ENCODE measurements at regions not wholly inside any gene's neighbourhood (a gene's known extent, or its start where the extent isn't known, plus 50 kb on each side); places are given as distances from the start of the nearest gene placed in this dataset.

DNA sequence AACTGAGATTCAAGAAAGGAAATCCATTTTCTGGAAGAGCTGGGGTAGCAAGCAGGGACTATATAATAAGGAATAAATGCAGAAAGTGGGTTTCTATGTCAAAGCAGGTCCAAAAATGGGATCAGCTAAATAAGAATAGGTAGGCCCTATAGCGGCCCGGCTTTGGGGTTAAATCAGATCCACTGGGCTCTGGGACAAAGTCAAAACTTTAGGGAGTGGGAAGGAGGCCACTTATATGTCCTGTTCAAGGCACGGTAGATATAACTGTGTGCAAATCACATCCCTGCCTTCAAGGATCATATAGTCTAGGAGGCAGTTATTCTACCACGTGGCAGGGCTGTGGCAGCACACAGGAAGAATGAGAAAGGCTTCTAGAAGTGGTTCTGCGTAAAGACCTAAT, 191.4 kb upstream of the CDYL start:
- no peak for DNase-seq

- no peak for DNase-seq
Measured at GRCh38 chr6:4582506-4583417, 193.4 kb upstream of the CDYL start.

GRCh38 chr6:4581468-4582385, 194.5 kb upstream of the CDYL start:
- DNase-seq = no peak

GRCh38 chr6:4580361-4580760, 195.8 kb upstream of the CDYL start:
- no peak for DNase-seq

DNA sequence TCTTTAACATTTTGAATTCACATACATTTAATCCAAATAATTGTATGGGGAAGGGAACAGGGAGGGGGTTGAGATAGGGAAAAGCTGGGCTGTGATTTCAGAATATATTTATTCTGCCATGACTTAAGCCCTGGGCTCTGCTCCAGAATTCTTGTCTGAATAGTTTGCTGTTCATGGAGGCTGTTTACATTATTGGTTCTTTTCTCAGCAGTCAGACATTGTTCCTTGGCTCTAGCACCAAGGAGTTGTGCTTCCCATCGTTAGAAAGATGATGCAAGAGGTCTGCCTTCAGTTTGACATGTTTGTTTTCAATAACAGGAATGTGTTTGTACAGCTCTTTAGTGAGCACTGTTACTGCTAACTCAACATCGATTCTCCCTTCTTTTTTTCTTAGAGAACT, 198.8 kb upstream of the CDYL start:
- DNase-seq = no peak

GRCh38 chr6:4575714-4576113, 200.5 kb upstream of the CDYL start:
- no peak for DNase-seq

- DNase-seq = no peak
Measured at GRCh38 chr6:4574007-4574406, 202.2 kb upstream of the CDYL start.

- no peak for DNase-seq
Measured at GRCh38 chr6:4571011-4571410, 205.2 kb upstream of the CDYL start.

DNA sequence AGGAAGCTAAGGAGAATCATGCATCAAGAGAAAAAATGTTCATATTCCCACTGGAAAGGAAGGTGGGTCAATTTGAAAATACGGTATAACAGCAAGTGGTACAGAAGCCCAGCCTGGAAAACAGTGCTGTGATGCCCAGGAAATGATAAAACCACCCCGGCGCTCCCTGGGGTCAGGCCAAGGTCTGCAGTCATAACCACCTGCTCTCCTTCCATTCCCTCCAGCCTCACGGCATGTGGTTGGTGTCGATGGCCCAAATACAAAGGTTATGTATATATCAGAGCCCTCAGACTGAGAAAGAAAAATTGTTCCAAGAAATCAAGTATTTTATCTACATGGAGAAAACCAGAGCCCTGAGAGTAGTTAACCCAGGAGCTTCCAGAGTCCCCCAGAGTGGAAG, 208.1 kb upstream of the CDYL start:
- DNase-seq = no peak

DNA sequence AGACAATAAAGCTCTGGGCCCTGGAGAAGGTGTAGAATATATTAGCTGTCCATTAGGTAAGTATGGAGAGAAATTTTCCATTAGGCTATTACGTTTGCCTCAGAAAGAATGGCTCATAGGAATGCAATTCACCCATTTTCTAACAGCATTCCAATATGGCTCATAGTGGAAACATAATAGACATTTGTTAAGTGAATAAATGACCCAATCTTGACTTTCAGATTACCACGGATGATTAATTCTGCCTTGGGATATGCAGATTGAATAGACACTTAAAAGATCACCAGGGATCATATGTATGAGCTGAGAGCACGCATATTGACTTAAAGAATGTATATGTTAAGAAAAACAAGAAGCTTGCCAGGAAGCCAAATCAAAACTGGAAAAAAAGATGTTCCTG, 209.1 kb upstream of the CDYL start:
- no peak for DNase-seq

- no peak for DNase-seq
Measured at GRCh38 chr6:4565301-4566250, 210.6 kb upstream of the CDYL start.

DNA sequence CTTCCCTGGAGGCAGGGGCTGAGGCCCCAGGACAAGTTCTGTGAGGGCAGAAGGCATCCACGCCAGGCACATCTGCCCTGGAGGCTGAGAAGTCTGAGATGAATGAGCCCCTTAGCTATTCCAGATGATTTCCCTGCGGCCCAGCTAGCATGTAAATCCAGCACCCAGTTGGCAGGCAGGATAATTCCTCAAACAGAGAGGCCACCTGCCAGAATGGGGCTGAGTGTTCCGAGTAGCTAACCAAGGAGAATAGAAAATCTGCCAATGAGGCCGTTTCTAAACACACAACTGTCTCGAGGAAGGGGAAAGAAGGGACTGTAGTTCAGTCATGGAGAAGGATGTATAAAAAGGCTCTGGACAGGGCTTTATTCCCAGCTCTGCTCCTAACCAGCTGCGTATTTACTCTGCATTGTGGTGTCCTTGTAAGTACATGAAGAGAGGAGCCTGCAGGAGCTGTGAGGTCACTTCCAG, 211.4 kb upstream of the CDYL start:
- no peak for DNase-seq

DNA sequence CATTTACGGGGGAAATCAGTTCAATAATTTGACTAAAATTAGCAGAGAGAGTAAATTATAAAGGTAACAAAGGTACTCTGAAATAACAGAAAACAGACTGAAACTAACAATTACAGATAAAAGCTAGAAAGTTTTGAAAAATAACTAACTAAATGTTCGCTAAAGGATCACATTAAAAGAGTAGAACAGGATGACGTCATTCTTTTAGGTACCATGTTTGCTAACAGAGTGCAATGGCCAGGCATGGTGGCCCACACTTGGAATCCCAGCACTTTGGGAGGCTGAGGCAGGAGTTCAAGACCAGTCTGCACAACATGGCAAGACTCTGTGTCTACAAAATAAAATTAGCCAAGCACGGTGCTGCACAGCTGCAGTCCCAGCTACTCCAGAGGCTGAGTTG, 212.3 kb upstream of the CDYL start:
- DNase-seq = no peak

DNA sequence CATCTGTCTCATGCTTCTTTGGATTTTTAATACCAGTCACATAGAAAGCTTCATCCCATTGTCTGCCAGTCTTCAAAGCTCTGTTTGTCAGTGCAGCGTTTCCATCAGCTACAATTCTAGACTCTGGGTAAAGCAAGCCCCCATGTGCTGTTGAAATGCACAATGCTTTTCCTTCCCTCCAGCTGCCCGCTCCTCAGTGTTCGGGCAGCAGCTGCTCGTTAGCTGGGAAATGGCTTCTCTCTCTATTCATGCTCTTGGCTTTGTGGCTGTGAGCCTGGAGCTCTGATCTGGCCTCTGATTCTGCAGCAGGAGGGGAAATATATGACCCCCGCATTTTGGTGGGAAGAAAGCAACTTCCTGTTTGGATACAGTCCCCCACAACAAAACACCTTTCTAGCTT, 213.0 kb upstream of the CDYL start:
- no peak for DNase-seq

DNA sequence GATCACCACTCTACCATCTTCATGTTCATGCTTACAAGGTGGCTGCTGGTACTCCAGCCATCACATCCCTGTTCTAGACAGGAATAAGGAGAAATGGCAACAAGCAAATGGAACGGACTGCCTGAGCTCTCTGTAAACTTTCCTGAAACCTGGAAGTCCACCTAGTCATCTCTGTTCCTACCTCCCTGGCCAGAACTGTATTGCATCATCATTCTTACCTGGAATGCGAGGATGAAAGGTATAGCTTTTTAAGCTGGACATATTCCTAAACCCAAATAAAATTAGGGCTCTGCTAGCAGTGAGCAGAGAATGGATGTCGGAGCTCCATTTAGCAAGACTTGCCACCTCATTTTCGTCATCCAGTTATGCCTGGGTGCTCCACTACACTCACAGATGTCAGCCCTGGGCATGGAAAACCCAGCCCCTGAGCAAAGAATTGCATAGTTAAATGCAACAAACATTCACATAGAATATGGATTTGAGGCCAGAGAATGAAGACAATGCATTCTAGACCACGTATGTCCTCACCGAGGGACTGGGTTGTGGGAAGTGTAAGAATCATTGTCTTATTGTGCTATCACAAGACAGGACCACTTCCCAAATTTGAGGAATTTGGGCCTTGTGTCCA, 214.3 kb upstream of the CDYL start:
- DNase-seq = no peak

GRCh38 chr6:4561078-4561435, 215.1 kb upstream of the CDYL start:
- no peak for DNase-seq

DNA sequence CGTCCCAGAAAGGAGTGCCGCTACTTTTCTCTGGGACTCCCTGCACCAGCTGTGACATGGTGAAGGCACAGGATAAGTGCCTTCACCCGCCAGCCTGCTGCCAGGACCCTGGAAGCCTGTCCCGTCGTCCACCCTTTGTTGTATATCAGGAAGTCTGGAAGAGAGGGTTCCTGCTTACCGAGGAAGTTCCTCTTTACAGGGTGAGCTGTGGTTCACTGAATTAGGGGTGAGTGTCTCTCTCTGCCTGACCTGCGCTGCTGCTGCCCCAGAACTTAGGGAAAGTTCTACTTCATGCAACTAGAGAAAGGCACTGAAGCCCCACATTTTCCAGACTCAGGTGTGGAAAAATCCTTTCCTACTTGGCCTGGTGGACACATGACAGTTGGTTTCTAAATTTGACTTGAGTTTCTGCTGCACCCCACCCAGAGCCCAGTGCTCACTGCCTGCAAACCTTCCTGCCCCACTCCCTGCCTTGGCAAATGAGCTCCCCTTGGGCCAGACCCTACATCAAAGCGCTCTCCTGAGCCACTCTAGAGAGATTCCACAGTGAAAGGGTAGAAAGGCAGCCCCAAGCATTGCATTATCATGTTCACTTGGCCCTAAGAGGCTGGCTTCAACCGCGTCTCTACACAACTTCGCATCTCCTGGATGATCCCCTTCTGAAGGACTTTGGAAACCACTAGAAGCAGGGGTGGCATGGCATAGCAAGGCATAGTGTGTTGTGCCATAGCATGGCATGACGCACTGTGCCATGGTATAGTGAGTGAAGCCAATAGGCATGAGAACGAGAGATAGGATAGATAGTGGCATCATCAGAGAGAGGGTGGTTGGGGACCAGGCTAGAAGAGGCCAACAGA, 215.8 kb upstream of the CDYL start:
- no peak for DNase-seq

GRCh38 chr6:4559281-4559875, 216.8 kb upstream of the CDYL start:
- no peak for DNase-seq

DNA sequence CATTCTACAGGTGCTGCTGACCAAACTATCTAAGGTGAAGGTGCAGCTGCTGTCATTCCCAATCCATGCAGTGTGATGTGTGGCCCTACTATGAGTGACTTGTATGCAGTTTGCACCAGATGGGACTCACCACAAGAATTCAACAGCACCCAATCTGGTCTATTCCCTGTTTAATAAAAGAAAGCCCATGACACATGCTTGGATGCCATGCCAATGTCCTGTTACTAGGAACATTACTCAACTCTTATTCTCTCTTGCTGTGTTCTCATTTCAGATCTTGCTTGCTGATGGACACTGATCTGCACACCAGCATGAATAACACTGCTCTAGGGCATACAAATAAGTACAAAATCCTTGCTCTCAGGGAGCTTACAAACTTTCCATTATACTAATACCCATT, 221.6 kb upstream of the CDYL start:
- no peak for DNase-seq

DNA sequence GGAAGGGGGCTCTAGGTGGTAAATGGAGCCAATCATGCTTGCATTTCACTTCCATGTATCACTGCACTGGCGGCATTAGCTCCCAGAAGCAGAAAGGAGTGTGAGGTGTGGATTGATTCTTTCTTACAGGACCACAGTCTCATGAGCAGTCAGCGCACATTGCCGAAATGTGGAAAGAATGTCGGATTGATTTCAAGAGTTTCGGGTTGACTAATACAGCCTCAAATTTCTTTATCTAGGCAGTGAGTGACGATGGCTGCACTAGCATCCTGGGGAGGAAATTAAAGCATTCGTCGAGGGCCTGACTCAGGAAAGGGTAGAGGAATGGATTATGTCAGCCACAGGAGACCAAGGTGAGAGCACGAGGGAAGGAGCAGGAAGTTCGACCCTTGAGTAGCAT, 222.8 kb upstream of the CDYL start:
- no peak for DNase-seq

DNA sequence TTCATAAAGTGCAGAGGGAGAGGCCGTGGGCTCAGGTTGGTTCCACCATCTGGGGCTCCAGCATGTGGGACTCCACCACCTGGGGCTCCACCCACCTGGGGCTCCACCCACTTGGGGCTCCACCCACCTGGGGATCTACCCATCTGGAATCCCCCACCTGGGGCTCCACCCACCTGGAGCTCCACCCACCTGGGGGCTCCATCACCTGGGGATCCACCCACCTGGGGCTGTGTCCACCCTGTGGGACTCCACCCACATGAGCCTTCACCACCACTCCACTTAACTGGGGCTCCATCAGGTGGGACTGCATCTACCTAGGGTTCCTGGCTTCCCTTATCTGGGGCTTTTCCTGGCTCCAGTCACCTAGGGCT, 226.0 kb upstream of the CDYL start:
- no peak for DNase-seq

Measured in stimulated activated CD4-positive, alpha-beta T cell treated with anti-CD3 and anti-CD28 coated beads, Interleukin-4, amount 100 ng/mL, for 4 hours (primary cell).